ENCODE measurements at regions not wholly inside any gene's neighbourhood (a gene's known extent, or its start where the extent isn't known, plus 50 kb on each side); places are given as distances from the start of the nearest gene placed in this dataset.
"Not testable (repeated sequence)": the region's sequence is repeated elsewhere in the genome, so short reads cannot be mapped to it uniquely, and the experiment has no call there.

- no peak for DNase-seq
These were observed 115.3 kb downstream of the LTN1 start for GRCh38 chr21:28877318-28877884.

- DNase-seq, result no peak
These were observed 117.6 kb downstream of the LTN1 start for GRCh38 chr21:28875078-28875477.

- DNase-seq, result no peak
These were observed 120.5 kb downstream of the LTN1 start for GRCh38 chr21:28872218-28872617.

- no peak for DNase-seq
These were observed 121.2 kb downstream of the LTN1 start for GRCh38 chr21:28871388-28872010.

GRCh38 chr21:28867401-28867800 is 125.3 kb downstream of the LTN1 start:
- DNase-seq, result no peak

- no peak for DNase-seq
These were observed 127.0 kb downstream of the LTN1 start for GRCh38 chr21:28865488-28866186.

- DNase-seq, result no peak
These were observed 134.3 kb downstream of the LTN1 start for GRCh38 chr21:28858424-28858823.

- DNase-seq, result no peak
These were observed 134.9 kb downstream of the LTN1 start for GRCh38 chr21:28857752-28858151.

GRCh38 chr21:28856588-28857250 is 136.0 kb downstream of the LTN1 start:
- no peak for DNase-seq

GRCh38 chr21:28852706-28853105 is 140.0 kb downstream of the LTN1 start:
- DNase-seq, result no peak

- no peak for DNase-seq
These were observed 141.0 kb downstream of the LTN1 start for GRCh38 chr21:28851645-28852044.

- DNase-seq, result not testable (repeated sequence)
These were observed 153.4 kb downstream of the LTN1 start for GRCh38 chr21:28839237-28839636.

- DNase-seq, result not testable (repeated sequence)
These were observed 155.3 kb downstream of the LTN1 start for GRCh38 chr21:28837426-28837825.

GRCh38 chr21:28836588-28836987 is 156.1 kb downstream of the LTN1 start:
- DNase-seq, result not testable (repeated sequence)

- DNase-seq, result no peak
These were observed 158.1 kb downstream of the LTN1 start for GRCh38 chr21:28834335-28835238.

- DNase-seq, result no peak
These were observed 159.1 kb downstream of the LTN1 start for GRCh38 chr21:28833609-28834008.

- no peak for DNase-seq
These were observed 159.5 kb downstream of the LTN1 start for GRCh38 chr21:28833182-28833581.

- no peak for DNase-seq
These were observed 160.0 kb downstream of the LTN1 start for GRCh38 chr21:28832715-28833061.

- DNase-seq, result no peak
These were observed 160.5 kb downstream of the LTN1 start for GRCh38 chr21:28832013-28832714.

GRCh38 chr21:28828981-28829380 is 163.7 kb downstream of the LTN1 start:
- DNase-seq, result no peak

GRCh38 chr21:28828021-28828420 is 164.7 kb downstream of the LTN1 start:
- no peak for DNase-seq

- no peak for DNase-seq
These were observed 165.3 kb downstream of the LTN1 start for GRCh38 chr21:28827422-28827821.
